Mesodermal cell (in vitro differentiated cells): ENCODE measurements at regions not wholly inside any gene's neighbourhood (a gene's known extent, or its start where the extent isn't known, plus 50 kb on each side); places are given as distances from the start of the nearest gene placed in this dataset.

Source experiments
- H3K27ac ChIP-seq: 2 replicates; pipeline ENCODE4 v1.7.0; 2013; ENCODE audit warnings: mild to moderate bottlenecking, low read depth, low read length, moderate library complexity; ENCODE audit not compliant: severe bottlenecking
- H3K36me3 ChIP-seq: 2 replicates; pipeline ENCODE4 v1.7.1; 2013; ENCODE audit warnings: mild to moderate bottlenecking, low read length, moderate library complexity; ENCODE audit not compliant: control insufficient read depth, insufficient read depth
- H3K4me1 ChIP-seq: one replicate; pipeline ENCODE4 v1.7.1; 2013; ENCODE audit warnings: mild to moderate bottlenecking, low read length; ENCODE audit not compliant: insufficient read depth, control insufficient read depth, poor library complexity, severe bottlenecking
- H3K4me3 ChIP-seq: 2 replicates; pipeline ENCODE4 v1.7.0; 2013; ENCODE audit warnings: low read length, control low read depth, mild to moderate bottlenecking; ENCODE audit not compliant: insufficient read depth, poor library complexity, severe bottlenecking; ENCODE audit errors: extremely low read depth
- H3K9me3 ChIP-seq: 2 replicates; pipeline ENCODE4 v1.7.1; 2013; ENCODE audit warnings: mild to moderate bottlenecking, low read length, moderate library complexity; ENCODE audit not compliant: control insufficient read depth

DNA sequence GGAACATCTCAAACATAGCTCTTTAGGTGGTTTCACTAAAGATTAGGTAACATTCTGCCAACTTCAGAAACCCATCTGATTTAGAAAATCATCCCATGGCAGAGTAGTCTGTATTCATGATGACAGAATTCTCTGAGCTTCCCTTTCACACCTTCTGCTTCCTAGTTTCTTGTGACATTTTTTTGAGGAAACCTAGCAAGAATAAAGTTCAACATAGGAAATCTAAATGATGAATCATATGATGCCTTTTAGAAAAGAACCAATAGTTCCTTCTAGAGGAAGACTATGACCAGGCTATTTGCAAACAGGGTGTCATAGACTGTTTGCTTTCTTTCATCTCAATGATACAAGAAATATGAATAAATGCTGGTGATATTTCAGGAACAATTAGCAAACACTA, 49.8 kb upstream of the CAMK2D start:
- Histone ChIP-seq H3K27ac (no peak overlapping the region), H3K9me3 (no peaks in the 10 kb centered on the region), H3K4me3 (no peak overlapping the region), H3K4me1 (no peaks in the 10 kb centered on the region), H3K36me3 (no peaks in the 10 kb centered on the region)
